ENCODE measurements at regions not wholly inside any gene's neighbourhood (a gene's known extent, or its start where the extent isn't known, plus 50 kb on each side); places are given as distances from the start of the nearest gene placed in this dataset.
"Not testable (repeated sequence)": the region's sequence is repeated elsewhere in the genome, so short reads cannot be mapped to it uniquely, and the experiment has no call there.

DNA sequence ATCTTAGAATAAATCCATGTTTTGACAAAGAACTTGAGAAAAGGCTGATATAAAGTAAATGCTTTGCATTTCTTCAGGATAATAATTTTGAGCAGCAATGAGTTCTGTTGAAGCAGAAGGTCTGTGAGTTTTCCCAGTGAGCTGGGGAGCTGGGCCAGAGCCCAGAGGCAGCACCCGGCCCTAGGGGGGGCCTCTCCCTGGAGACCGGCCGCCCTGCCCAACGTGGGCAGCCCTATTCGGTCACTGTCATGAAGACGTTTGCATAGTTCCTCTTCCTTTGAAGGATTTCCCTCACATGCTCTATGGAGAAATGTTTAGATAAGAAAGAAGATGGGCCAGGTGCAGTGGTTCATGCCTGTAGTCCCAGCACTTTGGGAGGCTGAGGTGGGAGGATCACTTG, 404.8 kb downstream of the THBS2 start:
- H3K36me3 Mint-ChIP-seq (ENCODE audit: low read depth) = no peaks in the 10 kb centered on the region
- ChIA-PET POLR2A (no interaction called here), CTCF (no interaction called here)
- H3K4me1 Mint-ChIP-seq = peaks cover 6% of the 10 kb centered on the region
- no peaks in the 10 kb centered on the region for H3K27me3 Mint-ChIP-seq
- DNase-seq = no peak
- no peaks in the 10 kb centered on the region for H3K9me3 Mint-ChIP-seq
- no peak overlapping the region for H3K27ac Mint-ChIP-seq
- no peak overlapping the region for H3K4me3 Mint-ChIP-seq

DNA sequence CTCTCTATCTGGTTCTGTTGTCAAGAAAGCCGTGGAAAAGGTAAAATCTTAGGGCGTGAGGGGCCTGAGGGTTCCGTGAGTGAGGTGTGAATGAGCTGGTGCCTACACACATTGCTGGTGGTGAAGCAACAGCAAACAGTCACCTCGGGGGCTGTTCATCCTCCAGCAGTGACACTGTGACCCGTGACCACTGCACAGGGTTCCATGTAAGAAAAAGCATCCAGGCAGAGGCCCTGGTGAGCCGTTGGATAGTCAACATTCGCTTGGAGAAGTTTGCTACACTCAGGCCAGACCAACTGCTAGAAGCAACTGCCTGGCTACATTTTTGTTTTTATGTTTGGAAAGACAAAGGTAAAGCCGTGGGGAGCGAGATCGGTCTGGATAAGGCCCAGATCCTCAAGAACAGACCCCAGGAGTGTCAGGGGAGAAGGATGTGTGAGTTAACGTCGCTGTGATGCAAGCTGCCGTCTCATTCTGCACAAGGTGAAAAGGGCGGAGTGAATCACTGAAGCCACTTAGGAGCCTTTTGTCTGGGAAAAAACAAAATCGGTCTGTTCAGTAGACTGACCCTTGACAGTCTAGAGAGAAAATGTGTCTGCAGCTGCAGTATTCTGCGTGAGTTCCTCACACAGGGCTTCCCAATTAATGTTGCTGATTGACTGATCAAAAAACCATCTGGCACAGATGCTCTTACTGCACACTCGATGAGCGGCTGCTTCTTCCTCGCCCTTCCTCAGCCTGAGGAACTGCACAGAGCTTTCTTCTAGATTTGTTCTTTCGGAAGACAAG, 404.0 kb downstream of the SMOC2 start:
- POLR2A ChIA-PET = no interaction called here
- no peak for DNase-seq
- CTCF ChIA-PET = no interaction called here
- H3K36me3 Mint-ChIP-seq (ENCODE audit: low read depth) = no peaks in the 10 kb centered on the region
- no peak overlapping the region for H3K4me3 Mint-ChIP-seq
- no peaks in the 10 kb centered on the region for H3K4me1 Mint-ChIP-seq
- no peaks in the 10 kb centered on the region for H3K9me3 Mint-ChIP-seq
- no peaks in the 10 kb centered on the region for H3K27me3 Mint-ChIP-seq
- H3K27ac Mint-ChIP-seq = no peak overlapping the region

GRCh38 chr6:168842632-168843212, 401.7 kb downstream of the SMOC2 start:
- H3K36me3 Mint-ChIP-seq (ENCODE audit: low read depth); H3K9me3 Mint-ChIP-seq; POLR2A ChIA-PET; DNase-seq; CTCF ChIA-PET; H3K4me3 Mint-ChIP-seq; H3K4me1 Mint-ChIP-seq; H3K27ac Mint-ChIP-seq; H3K27me3 Mint-ChIP-seq: not testable (repeated sequence)

DNA sequence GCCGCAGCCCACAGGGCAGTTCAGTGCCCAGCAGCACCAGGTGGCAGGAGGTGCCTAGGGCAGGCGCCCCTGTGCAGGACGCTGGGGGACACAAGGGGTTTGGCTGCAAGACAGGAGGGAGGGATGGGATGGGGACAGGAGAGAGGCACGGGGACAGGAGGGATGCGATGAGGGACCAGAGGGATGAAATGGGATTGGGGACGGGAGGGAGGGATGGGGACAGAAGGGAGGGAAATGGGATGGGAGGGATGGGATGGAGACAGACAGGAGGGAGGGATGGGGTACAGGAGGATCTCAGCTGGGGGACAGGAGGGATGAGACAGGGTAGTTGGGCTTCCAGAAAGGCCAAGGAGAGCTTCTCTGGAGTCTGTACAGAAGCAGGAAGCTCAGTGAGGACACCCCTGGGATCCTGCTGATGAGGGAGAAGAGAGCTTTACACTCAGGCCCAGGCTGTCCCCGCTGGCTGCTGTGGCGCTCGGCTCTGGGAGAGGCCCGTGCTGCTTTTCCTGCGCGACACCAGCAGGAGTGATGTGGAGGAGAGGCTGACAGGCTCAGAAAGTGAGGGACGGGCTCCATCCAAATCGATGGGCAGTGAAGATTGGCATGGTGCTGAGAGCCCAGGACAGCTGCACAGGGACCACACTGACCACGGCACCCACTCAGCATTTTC, 400.8 kb downstream of the SMOC2 start:
- Mint-ChIP-seq H3K27me3 (no peaks in the 10 kb centered on the region), H3K4me1 (no peaks in the 10 kb centered on the region), H3K9me3 (peaks cover 7% of the 10 kb centered on the region), H3K4me3 (no peak overlapping the region), H3K27ac (no peak overlapping the region), H3K36me3 (ENCODE audit: low read depth) (no peaks in the 10 kb centered on the region)
- CTCF ChIA-PET = no interaction called here
- POLR2A ChIA-PET = no interaction called here
- DNase-seq = no peak

GRCh38 chr6:168840932-168841331, 399.9 kb downstream of the SMOC2 start:
- POLR2A ChIA-PET; H3K4me3 Mint-ChIP-seq; H3K27me3 Mint-ChIP-seq; DNase-seq; H3K4me1 Mint-ChIP-seq; H3K9me3 Mint-ChIP-seq; H3K27ac Mint-ChIP-seq; H3K36me3 Mint-ChIP-seq (ENCODE audit: low read depth); CTCF ChIA-PET: not testable (repeated sequence)

DNA sequence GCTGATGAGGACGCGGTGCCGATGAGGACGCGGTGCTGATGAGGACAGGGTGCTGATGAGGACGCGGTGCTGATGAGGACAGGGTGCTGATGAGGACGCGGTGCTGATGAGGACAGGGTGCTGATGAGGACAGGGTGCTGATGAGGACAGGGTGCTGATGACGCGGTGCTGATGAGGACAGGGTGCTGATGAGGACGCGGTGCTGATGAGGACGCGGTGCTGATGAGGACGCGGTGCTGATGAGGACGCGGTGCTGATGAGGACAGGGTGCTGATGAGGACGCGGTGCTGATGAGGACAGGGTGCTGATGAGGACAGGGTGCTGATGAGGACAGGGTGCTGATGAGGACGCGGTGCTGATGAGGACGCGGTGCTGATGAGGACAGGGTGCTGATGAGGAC, 399.3 kb downstream of the SMOC2 start:
- H3K36me3 Mint-ChIP-seq (ENCODE audit: low read depth); CTCF ChIA-PET; DNase-seq; H3K9me3 Mint-ChIP-seq; H3K4me3 Mint-ChIP-seq; H3K27me3 Mint-ChIP-seq; POLR2A ChIA-PET; H3K27ac Mint-ChIP-seq; H3K4me1 Mint-ChIP-seq: not testable (repeated sequence)

DNA sequence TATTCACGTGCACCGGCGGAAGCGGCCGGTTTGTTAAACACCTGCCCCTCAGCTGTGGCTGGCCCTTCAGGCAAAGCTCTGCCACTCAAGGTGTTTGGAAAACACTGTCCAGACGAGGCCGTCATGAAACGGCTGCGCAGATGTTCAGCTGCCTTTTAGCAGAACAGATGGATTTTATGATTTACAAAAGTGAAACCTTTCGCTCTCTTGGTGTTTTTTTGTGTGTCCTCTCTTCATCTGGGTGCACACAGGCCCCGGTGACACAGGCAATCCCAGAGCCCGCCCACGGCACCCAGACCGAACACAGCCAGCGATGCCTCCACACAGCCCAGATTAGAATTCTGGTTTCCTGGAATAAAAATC, 397.0 kb downstream of the SMOC2 start:
- ChIA-PET CTCF (no interaction called here), POLR2A (no interaction called here)
- DNase-seq = no peak
- no peaks in the 10 kb centered on the region for H3K4me1 Mint-ChIP-seq
- H3K9me3 Mint-ChIP-seq = peaks cover 7% of the 10 kb centered on the region
- no peaks in the 10 kb centered on the region for H3K27me3 Mint-ChIP-seq
- no peak overlapping the region for H3K27ac Mint-ChIP-seq
- no peak overlapping the region for H3K4me3 Mint-ChIP-seq
- no peaks in the 10 kb centered on the region for H3K36me3 Mint-ChIP-seq (ENCODE audit: low read depth)

GRCh38 chr6:168837254-168838036, 396.5 kb downstream of the SMOC2 start:
- POLR2A ChIA-PET = no interaction called here
- CTCF ChIA-PET = no interaction called here
- H3K27me3 Mint-ChIP-seq = no peaks in the 10 kb centered on the region
- DNase-seq = no peak
- H3K4me3 Mint-ChIP-seq = no peak overlapping the region
- no peaks in the 10 kb centered on the region for H3K36me3 Mint-ChIP-seq (ENCODE audit: low read depth)
- H3K4me1 Mint-ChIP-seq = no peaks in the 10 kb centered on the region
- H3K27ac Mint-ChIP-seq = no peak overlapping the region
- H3K9me3 Mint-ChIP-seq = peaks cover 7% of the 10 kb centered on the region

DNA sequence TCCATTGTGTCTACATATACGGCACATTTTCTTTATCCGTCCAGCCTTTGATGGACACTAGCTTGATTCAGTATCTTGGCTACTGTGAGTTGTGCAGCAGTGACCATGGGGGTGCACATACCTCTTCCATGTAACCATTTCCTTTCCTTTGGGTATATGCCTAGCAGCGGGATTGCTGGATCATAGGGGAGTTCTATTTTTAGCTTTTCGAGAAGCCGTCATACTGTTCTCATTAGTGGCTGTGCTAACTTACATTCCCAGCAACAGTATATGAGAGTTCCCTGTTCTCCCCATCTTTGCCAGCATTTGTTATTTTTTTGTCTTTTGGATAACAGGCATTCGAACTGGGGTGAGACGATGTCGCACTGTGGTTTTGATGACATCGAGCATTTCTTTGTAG, 395.0 kb downstream of the SMOC2 start:
- H3K36me3 Mint-ChIP-seq (ENCODE audit: low read depth) = no peaks in the 10 kb centered on the region
- DNase-seq = no peak
- ChIA-PET CTCF (no interaction called here), POLR2A (no interaction called here)
- no peak overlapping the region for H3K27ac Mint-ChIP-seq
- H3K4me3 Mint-ChIP-seq = no peak overlapping the region
- H3K27me3 Mint-ChIP-seq = no peaks in the 10 kb centered on the region
- H3K4me1 Mint-ChIP-seq = no peaks in the 10 kb centered on the region
- H3K9me3 Mint-ChIP-seq = peaks cover 7% of the 10 kb centered on the region

GRCh38 chr6:168834801-168835200, 393.8 kb downstream of the SMOC2 start:
- no peak overlapping the region for H3K4me3 Mint-ChIP-seq
- ChIA-PET POLR2A (no interaction called here), CTCF (no interaction called here)
- H3K4me1 Mint-ChIP-seq = no peaks in the 10 kb centered on the region
- H3K27me3 Mint-ChIP-seq = no peaks in the 10 kb centered on the region
- no peaks in the 10 kb centered on the region for H3K36me3 Mint-ChIP-seq (ENCODE audit: low read depth)
- peaks cover 7% of the 10 kb centered on the region for H3K9me3 Mint-ChIP-seq
- no peak overlapping the region for H3K27ac Mint-ChIP-seq
- DNase-seq = no peak

GRCh38 chr6:168834042-168834587, 393.1 kb downstream of the SMOC2 start:
- peaks cover 5% of the 10 kb centered on the region for H3K9me3 Mint-ChIP-seq
- DNase-seq = no peak
- H3K4me3 Mint-ChIP-seq = no peak overlapping the region
- H3K27ac Mint-ChIP-seq = no peak overlapping the region
- CTCF ChIA-PET = no interaction called here
- H3K36me3 Mint-ChIP-seq (ENCODE audit: low read depth) = no peaks in the 10 kb centered on the region
- no peaks in the 10 kb centered on the region for H3K4me1 Mint-ChIP-seq
- H3K27me3 Mint-ChIP-seq = no peaks in the 10 kb centered on the region
- POLR2A ChIA-PET = no interaction called here

- DNase-seq = no peak
- no peaks in the 10 kb centered on the region for H3K4me1 Mint-ChIP-seq
- no peaks in the 10 kb centered on the region for H3K36me3 Mint-ChIP-seq (ENCODE audit: low read depth)
- H3K27me3 Mint-ChIP-seq = no peaks in the 10 kb centered on the region
- H3K27ac Mint-ChIP-seq = no peak overlapping the region
- ChIA-PET CTCF (no interaction called here), POLR2A (no interaction called here)
- no peaks in the 10 kb centered on the region for H3K9me3 Mint-ChIP-seq
- no peak overlapping the region for H3K4me3 Mint-ChIP-seq
These were observed 387.8 kb downstream of the SMOC2 start for GRCh38 chr6:168828800-168829199.

DNA sequence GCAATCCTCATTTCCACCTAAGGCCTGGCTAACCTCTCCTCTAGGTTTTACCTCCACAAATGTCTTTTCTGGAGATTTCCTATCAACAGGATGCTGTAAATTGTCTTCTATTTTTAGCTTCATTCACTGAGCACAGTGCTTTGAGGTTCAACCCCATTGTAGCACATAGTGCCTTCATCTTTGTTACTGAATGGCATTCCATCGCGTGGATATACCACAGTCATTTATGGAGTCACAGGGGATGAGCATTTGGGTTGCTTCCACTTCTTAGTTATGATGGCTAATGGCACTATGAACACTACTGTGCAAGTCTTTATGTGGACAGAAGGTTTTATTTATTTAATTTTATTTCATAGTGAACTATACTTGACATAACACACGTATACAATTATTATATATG, 387.1 kb downstream of the SMOC2 start:
- Mint-ChIP-seq H3K27me3 (no peaks in the 10 kb centered on the region), H3K27ac (no peak overlapping the region), H3K9me3 (no peaks in the 10 kb centered on the region), H3K36me3 (ENCODE audit: low read depth) (no peaks in the 10 kb centered on the region), H3K4me1 (no peaks in the 10 kb centered on the region), H3K4me3 (no peak overlapping the region)
- DNase-seq = no peak
- POLR2A ChIA-PET = no interaction called here
- CTCF ChIA-PET = no interaction called here
